GM18499 (cell line): ENCODE measurements at regions not wholly inside any gene's neighbourhood (a gene's known extent, or its start where the extent isn't known, plus 50 kb on each side); places are given as distances from the start of the nearest gene placed in this dataset.

Experiments used
- ATAC-seq: cut with Tn5 transposase; IDR thresholded peaks from one replicate; pipeline ENCODE4 v1.9.1; 2021; ENCODE audit warnings: moderate number of reproducible peaks; ENCODE audit not compliant: insufficient read depth, unreplicated experiment

DNA sequence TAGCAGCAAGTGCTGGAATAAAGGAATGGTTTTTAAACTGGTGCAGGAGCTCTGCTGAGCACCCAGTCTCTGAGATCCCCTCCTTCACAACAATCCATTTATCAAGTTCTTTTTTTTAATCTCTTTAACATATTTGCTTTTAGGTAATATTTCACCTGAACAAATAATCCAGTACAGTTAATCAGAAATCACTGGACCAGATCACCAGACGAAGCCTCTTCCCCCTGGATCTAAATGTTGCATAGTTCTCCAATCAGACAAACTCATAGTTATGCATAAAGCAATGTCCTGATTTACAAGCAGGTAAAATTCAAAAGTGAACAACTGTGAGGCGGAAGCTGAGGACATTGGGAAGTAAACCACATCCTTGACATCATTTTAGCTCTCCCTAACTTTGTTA is 657.7 kb upstream of the RORB start:
- no peak for ATAC-seq

DNA sequence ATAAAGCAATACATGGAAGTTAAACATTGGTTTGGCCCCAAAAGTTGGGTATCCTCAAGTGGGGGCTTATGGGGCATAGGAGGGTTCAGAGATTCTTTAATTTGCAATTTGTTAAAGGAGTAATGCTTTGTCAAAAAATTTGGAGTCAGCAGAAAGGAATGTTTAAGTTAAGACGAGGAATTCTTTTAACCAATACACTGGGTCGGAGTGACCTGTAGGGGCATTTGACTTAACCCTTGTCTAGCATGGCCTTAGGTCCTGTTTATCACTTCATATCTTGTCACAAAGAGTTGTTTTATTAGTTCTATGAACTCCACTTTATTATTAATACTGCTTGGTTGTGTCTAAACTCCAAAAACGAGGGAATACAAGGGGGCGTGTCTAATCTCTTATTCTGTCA is 656.1 kb upstream of the RORB start:
- ATAC-seq = no peak

DNA sequence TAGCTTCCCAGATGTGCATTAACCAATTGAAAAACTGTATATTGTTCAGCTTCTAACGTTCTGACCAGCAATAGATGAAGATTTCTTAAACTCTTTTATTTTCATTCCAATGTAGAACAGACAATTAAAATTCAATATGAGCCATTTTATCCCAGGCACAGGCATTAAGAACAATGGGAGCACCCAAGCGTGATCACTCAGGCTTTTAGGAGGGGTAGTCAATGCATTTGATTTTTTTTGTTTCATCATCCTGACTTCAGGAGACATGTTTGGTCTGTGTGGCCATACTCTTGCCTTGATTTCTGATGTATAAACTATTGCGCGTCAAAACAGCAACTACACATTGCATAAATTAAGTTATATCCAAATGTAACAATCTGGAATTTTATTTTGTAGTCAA is 653.0 kb upstream of the RORB start:
- ATAC-seq = no peak

DNA sequence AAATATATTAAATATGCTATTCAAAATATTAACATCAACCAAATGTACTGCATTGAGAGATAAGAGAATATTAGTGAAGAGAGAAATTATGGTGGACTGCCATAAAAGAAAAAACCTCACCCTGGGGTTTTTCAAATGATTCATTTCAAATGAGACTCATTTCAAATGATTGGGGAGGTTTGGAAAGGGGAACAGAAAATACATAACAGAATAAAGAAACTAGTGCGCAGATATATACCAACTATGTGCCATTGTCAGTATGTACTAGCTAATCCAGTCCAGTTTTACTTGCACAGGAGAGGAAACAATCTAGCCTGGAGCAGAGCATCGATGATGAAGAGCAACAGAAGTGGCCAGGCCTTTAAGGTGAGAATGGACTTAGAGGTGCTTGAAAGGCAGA is 651.6 kb upstream of the RORB start:
- ATAC-seq = peak; percentile 76

DNA sequence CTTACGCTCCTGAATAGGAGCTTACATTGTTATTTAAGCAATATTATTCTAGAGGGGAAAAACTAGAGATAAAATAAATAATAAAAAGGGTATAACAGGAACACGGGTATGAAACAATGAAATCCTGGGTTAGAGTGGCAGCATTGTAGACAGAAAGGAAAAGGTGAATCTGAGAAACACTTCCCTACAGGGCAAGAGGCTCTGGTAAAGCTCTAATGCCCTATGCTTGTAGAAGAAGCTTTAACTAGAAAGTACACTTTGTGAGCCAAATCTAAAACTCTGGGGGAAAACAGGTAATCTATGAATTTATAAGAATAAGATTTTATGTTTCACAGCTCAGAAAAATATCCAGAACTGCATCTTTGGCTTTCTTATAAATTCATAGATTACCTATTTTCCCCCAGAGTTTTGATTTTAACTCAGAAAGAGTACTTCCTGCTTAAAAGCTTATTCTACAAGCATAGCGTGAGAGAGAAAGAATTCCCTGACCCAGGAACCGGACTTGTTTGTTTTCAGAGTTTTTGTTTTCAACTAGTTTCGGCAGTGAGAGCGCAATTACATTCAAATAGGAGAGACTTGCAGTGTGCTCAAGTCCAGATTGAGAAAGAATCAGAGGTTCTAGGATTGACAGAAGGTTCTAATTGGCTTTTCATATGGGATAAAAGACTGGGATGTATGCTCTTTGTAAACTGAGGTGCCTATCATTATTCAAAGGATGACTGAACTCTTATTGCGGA is 651.0 kb upstream of the RORB start:
- ATAC-seq = no peak

DNA sequence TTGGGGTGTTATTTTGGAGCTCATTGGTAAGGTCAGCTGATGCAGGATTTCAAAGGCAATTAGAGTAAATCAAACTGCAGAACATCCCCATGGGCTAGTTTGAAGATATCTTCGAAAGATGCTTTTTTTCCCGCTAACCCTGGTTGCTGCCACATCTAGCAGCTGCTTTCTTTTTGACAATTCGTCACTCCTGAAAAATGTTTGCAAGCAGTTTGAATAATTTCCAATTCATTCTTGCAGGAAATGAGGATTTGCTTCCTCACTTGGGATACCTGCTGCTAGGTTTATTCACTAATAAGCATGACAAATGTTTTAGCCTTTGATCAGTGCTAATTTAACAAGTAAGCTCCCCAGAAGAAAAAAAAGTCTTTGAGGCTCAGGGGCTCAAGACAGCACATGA is 649.6 kb upstream of the RORB start:
- no peak for ATAC-seq

DNA sequence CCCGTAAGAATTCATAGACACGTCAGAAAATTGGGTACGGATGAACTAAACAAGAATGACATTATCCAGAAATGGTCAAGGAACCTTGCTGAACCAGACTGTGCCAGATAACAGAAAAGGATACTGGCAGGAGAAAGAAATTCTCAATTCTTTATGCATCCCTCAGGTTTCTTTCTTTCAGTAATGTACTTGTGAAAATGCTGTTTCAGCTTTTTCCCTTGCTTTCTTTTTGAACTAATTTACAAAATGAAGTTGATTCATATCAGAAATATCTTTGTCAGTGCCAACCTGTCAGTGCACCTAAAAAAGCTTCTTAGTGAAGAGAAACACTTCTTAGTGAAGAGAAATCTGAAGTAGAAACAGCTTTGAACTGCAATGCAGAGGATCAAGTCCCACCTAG is 643.6 kb upstream of the RORB start:
- ATAC-seq = no peak

DNA sequence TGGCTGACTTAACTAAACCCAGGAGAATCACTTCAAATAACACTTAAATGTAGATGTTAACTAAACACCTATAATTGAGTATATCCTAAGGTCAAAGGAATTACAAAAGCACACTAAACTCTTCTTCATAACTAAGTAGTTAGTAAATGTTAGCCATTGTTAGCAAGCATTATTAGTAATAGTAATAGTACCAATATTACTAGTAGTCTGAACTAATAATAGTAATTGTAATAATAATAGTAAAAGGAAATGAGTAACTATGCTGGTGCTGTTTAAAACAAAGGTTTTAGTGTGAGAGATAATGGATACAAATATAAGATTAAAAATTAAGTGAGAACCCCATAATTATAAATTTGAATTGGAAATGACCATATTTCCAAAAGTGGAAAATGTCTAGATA is 641.9 kb upstream of the RORB start:
- ATAC-seq = no peak

DNA sequence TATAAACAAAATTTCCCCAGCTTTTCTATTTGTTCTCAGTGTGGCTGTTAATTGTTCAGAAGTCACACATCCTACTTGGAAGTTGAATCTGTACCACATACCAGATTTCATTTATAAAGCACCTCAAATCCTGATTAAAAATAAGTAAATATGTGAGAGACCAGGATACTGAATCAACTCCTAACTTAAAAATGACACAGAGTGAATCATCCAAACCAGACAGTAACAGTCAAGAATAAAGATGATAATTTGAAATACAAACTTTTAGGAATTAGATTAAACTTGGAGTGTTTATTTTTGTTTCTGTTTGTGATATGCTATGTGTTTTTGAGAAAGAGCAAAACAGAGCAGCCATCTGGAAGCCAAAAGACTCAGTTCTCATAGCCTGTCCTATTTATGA is 633.2 kb upstream of the RORB start:
- ATAC-seq = no peak

DNA sequence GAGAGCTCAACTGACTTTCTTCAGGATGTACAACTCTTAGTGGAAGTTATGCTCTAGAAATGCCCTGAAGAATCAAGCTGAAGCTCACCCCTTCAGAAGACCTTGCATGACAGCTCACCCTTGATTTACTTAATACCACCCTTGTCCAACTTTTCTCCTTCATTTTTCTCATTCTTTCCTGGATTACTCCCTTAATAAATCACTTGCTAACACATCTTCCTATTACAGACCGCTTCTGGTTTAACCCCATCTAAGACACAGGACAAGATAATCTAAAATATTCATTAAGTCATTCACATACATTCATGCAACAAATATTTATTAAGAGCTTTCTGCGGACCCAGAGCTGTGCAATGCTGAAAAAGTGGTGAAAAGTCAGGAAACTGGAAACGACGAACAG is 630.7 kb upstream of the RORB start:
- no peak for ATAC-seq

DNA sequence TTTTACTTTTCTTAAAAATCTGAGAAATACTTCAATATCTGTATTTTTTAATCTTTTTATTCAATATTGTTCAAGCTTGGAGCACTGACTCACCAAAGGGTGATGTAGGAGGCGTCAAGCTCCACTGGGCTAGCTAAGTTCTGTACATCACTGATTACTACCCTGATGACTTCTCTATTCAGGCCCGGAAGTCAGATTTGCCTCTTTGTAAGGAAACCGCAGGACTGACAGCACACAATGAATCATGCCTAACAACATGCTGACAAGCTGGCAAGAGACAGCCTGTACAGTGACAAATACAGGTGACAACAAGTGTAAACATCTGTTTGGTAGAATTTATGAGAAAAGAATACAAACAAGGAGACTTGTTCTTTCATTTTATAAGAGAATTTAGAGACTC is 627.9 kb upstream of the RORB start:
- peak; percentile 100 for ATAC-seq

DNA sequence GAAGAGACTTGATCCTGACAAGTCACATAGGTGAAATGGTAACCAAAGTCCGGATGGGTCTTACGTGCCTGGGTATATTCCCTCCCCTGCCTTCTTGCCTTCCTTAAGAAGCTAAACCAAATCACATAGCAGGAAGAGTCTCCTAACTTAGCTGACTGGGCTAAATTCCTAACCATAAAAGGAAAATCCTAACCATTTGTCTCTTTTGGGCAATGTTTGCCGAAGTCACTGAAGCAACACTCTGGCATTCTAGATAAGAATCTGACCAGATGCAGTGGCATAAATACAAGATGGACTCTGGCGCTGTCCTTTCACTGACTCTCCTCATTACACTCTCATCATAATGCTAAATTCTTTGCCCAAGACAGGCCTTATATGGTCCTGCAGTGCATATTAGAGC is 625.5 kb upstream of the RORB start:
- ATAC-seq = no peak

DNA sequence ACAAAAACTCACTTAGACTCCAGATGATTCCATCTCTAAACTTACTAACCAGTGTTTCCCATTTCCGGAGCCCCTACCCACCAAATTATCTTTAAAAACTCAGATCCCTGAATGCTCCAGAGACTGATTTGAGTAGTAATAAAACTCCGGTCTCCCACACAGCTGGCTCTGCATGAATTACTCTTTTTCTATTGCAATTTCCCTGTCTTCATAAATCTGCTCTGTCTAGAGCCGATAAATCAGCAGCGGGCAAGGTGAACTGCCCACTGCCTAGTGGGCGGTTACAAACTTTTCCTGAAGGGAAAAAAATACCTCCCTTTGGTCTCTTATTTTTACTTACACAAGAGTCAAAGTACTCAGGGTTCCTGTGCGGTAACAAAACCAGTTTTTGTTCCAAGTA is 624.4 kb upstream of the RORB start:
- no peak for ATAC-seq

DNA sequence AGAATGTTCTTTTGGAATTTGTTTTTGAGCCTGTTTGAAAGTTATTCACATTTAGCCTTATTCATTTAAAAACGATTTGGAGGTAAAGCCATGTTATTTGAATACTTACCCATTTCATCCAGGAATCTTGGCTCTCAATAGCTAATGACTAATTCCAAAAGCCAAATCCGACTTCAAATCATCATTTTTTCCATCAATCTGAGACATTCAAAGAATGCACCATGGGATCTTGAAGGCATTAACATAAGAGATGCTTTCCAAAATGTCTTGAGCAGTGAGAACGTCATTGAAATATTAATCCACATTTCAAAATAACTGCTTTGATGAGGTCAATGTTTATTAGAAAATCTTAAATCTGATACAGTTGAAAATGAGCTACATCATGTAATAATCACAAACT is 617.0 kb upstream of the RORB start:
- no peak for ATAC-seq

DNA sequence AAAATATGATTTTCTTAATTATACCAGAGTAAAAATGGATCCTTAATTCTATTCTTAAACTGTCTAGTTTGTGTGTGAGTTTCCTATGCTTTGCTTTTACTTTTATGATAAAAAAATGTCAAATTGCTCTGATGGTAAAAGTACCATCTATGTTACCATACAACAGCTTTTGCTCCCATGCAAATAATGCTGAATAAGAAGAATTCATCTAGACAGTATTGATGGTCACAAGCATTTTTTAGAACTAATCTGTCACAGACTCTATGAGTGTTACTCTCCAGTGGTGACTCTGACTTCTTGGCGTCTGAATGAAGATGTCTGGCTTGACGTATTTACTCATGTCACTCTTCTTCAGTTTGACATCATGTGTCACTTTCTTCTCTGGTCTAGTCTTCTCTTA is 608.1 kb upstream of the RORB start:
- ATAC-seq = no peak

DNA sequence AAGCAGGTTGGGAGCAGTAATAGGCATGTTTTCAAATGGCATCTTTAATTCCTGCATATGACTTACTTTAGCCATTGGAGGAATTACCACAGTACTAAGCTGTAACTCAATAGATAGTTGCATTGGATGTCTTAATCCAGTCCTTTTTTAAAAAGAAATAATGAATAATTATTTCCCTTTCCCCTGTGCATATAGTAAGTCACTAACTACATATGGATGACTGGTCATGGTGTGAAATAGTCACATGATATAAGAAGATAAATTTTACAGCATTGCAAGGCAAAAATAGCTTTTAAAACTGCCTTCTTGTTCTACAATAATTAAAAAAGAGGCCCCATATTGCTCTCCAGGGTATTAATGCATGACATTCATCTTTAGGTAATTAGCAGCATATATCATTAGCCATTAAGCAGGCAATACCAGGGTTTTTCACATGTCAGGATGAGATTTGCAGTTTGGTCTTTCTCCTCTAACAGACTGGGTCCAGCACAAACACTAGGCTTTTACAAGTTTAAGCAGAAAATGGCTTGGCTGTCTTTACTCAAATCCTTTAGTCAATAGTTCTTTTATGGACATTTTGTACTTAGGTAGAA is 606.4 kb upstream of the RORB start:
- no peak for ATAC-seq

DNA sequence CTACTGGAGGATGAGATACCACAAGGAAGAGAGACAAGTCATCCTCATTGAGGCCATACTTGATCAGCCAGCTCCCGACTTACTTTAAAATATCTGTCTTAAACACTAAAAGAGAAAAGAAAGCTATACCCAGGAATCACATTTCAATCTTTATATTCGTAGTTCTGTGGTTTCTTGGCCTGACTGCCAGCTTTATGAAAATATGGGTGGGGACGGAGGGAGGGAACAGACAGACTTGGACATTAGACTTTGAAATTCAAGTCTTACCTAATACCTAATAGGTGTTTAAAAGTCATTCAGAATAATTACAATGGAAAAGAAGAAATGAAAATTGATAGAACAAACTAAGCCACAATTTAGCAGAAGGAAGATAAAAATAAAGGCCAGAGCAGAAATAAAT is 604.8 kb upstream of the RORB start:
- ATAC-seq = no peak

DNA sequence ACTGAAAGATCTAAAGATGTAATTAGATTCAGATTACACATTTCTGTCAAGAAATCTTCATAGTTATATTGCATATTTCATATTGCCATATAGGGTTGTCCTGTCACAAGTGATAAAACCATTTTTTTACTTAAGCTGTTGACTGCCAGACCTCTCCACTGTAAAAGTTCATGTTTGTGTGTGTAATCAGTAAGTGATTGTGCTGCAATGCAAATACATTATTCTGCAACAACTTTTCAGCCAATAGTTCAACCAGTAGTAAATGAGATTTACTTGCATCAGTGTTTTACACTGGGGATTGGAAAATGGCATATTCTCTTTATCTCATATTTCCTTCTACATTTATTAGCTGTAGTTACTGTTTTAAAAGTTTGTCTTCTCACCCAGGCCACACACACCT is 603.9 kb upstream of the RORB start:
- no peak for ATAC-seq

DNA sequence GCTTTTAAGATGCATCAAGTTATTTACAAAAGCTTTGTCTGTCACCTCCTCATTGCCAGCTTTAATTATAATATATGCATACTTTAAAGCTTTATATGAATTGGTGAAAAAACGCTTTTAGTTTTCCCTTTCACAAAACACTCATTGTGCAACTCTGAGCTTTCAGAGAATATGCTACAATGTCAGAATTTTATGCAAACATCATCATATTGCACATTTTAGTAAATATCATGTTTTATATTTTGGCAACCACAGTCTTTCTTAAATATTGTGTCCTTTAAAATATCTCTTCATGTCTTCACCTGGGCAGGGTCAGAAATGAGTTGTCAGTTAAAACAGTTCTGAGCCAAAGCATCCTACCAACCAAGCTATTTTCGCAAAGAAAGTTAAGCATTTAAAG is 601.1 kb upstream of the RORB start:
- ATAC-seq = no peak

DNA sequence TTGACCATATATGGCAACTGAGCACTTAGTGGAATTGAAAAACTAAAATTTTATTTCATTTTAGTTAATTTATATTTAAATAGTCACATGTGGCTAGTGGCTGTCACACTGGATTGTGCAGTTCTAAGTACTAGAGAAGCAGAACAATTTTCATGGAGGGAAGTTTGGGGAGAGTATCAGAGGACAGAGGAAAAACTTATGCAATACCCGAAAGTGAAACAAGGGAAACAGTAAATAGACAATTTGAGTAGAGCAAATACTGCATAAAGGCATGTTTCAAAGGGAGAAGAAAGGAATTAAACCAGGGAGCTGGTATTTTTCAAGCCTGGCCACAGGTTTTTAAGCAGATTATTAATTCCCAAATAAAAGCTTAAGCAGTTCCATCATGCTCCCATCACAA is 590.5 kb upstream of the RORB start:
- no peak for ATAC-seq

DNA sequence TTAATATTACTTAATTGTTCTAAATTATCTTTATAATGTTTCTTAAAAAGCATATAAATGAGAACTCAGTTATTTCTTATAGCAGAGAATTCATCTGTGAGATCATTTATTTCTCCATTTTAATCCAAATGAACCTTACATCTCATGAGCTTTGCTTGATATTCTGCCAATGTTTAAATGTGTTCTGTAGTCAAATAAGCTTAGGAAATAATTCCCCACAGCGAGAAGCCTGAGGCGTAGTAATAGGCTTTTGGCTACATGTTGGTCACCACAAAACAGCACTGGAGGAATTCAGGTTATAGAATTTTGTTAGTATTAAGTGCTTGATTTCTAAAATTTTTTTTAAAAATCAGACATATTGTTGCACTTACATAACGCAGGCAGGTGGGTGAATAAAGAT is 585.3 kb upstream of the RORB start:
- ATAC-seq = no peak

DNA sequence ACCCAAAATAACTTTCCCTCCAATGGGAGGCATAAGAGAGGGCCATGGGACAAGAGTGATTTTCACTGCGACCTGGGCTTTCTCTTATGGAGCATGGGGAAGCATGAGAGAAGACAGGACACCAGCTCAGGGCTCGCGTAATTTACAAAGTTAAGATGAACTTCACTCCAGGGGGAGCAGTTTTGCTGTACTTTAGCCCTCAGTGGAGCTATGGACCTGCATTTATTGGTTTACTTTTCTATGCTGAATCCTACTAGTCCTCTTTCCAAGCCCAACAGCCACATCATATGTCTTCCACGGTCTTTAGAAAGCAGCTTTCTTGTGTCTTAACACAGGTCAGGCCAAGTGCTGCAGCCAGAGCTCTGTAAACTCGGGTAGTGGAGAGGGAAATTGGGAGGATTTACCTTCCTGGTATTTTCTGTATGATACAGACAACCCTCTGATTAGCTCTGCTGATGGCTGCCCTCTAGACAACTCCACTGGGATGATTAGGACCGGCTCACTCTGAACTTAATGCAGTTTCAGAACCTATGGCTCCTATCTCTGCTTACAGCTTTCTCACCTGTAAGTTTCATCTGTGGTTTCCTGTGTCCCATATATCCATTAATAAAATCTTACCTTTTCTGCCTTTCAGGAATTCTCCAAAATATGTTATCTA is 581.0 kb upstream of the RORB start:
- ATAC-seq = no peak
